Kidney (tissue), 13 donors: ENCODE measurements at regions not wholly inside any gene's neighbourhood (a gene's known extent, or its start where the extent isn't known, plus 50 kb on each side); places are given as distances from the start of the nearest gene placed in this dataset.

Source experiments
- DNase-seq, 5 donors: peaks; one replicate each; pipeline ENCODE4 v3.0.0-alpha.2; 2013 to 2020
- FAIRE-seq: peaks from 2 replicates; lab custom pipeline; 2012; peaks lifted over from hg19 to GRCh38; lab: Jason Lieb, UNC
- H3K27ac ChIP-seq, 2 donors: one replicate each; pipeline ENCODE4 v1.7.0; 2013; ENCODE audit warnings: low read depth in 2 of 2, low read length in 2 of 2, inconsistent platforms in 1 of 2
- H3K27me3 ChIP-seq: one replicate; pipeline ENCODE4 v1.7.1; 2013; ENCODE audit warnings: low read length, inconsistent platforms; ENCODE audit not compliant: control insufficient read depth, insufficient read depth
- H3K36me3 ChIP-seq, 3 donors: one replicate each; pipeline versions ENCODE4 v1.7.0 to v1.7.1; 2013; ENCODE audit warnings: low read length in 3 of 3, control low read depth in 1 of 3, inconsistent platforms in 1 of 3; ENCODE audit not compliant: insufficient read depth in 3 of 3, control insufficient read depth in 2 of 3
- H3K4me1 ChIP-seq, 3 donors: one replicate each; pipeline versions ENCODE4 v1.7.0 to v1.7.1; 2013; ENCODE audit warnings: low read length in 3 of 3, inconsistent platforms in 1 of 3, low read depth in 1 of 3; ENCODE audit not compliant: control insufficient read depth in 2 of 3, insufficient read depth in 2 of 3
- H3K4me3 ChIP-seq, 3 donors: one replicate each; pipeline versions ENCODE4 v1.7.0 to v1.8.1; 2013; ENCODE audit warnings: low read length in 3 of 3, control low read depth in 1 of 3, inconsistent platforms in 1 of 3
- H3K9ac ChIP-seq, 3 donors: one replicate each; pipeline versions ENCODE4 v1.7.0 to v1.7.1; 2013; ENCODE audit warnings: low read length in 3 of 3, control low read depth in 1 of 3, inconsistent platforms in 1 of 3
- H3K9me3 ChIP-seq, 3 donors: one replicate each; pipeline versions ENCODE4 v1.7.0 to v1.7.1; 2013; ENCODE audit warnings: low read length in 3 of 3, control low read depth in 1 of 3, inconsistent platforms in 1 of 3; ENCODE audit not compliant: control insufficient read depth in 2 of 3, insufficient read depth in 1 of 3
- CTCF ChIP-seq: IDR thresholded peaks from 3 replicates; pipeline ENCODE4 v1.5.1; 2012; ENCODE audit warnings: mild to moderate bottlenecking, moderate library complexity, borderline replicate concordance; ENCODE audit not compliant: insufficient read depth; ENCODE audit errors: extremely low read depth
- intact Hi-C: fragments of 100-400 bp; cut with DNase I; formaldehyde crosslinking; loops from one replicate; pipeline ENCODE4 v1.11.1; 2022
- donor health status: control.
- donor health status: control.
- donor health status: control.
- donor health status: control.
- donor health status: control.
- donor health status: DM: yes; HTN: yes; CAD: no.
- donor health status: Normal renal cell carcinoma (clear cell type).

DNA sequence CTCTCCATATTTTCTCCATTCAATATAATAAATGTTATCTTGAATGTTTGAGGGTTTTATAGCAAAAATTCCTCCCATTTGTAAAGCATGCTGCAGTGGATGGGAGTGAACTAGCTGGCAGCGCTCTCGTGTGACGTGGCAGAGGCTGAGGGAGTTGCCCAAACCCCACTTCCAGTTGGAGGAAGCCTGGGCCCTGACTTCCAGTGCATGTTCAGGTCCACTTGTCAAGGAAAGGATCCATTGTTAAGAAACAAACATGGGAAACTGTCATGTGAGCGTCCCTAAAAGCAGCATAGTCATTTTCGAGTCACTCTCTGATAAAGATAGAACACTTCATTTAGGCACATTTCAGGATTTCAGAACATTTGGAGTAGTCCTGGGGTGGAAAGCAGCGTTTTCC lies 116.6 kb downstream of the SLC25A47 start:
- peaks cover 0 to 15% (median 5%) of the 10 kb centered on the region in 3 donors for H3K4me1 ChIP-seq
- DNase-seq (peak in 1 of 5 donors; percentile 26), FAIRE-seq (no peak)
- no peaks in the 10 kb centered on the region for H3K9me3 ChIP-seq
- no peak for TF ChIP-seq CTCF
- H3K27me3 ChIP-seq, result no peaks in the 10 kb centered on the region
- H3K4me3 ChIP-seq, result no peak overlapping the region
- intact Hi-C loops, result no loop called here
- no peaks in the 10 kb centered on the region for H3K36me3 ChIP-seq
- H3K9ac ChIP-seq, result no peak overlapping the region
- peak overlapping the region; percentile 10 to 42 for H3K27ac ChIP-seq

GRCh38 chr14:100440207-100440631 lies 117.1 kb downstream of the SLC25A47 start:
- peaks cover 0 to 15% (median 5%) of the 10 kb centered on the region in 3 donors for H3K4me1 ChIP-seq
- H3K9me3 ChIP-seq, result no peaks in the 10 kb centered on the region
- H3K9ac ChIP-seq, result peak overlapping the region in 1 of 3 donors; percentile 37
- intact Hi-C loops, result no loop called here
- DNase-seq (peak; percentile 78 to 90 (median 84)), FAIRE-seq (no peak)
- H3K4me3 ChIP-seq, result no peak overlapping the region
- H3K36me3 ChIP-seq, result no peaks in the 10 kb centered on the region
- peak overlapping the region; percentile 10 to 42 for H3K27ac ChIP-seq
- peak; percentile 68 for TF ChIP-seq CTCF
- no peaks in the 10 kb centered on the region for H3K27me3 ChIP-seq

- H3K9me3 ChIP-seq, result no peaks in the 10 kb centered on the region
- H3K9ac ChIP-seq, result no peak overlapping the region
- H3K36me3 ChIP-seq, result no peaks in the 10 kb centered on the region
- H3K27me3 ChIP-seq, result no peaks in the 10 kb centered on the region
- intact Hi-C loops, result no loop called here
- peaks cover 0 to 11% (median 5%) of the 10 kb centered on the region in 3 donors for H3K4me1 ChIP-seq
- H3K4me3 ChIP-seq, result no peak overlapping the region
- FAIRE-seq (no peak), DNase-seq (peak in 1 of 5 donors; percentile 9)
- TF ChIP-seq CTCF, result no peak
- peak overlapping the region in 1 of 2 donors; percentile 65 for H3K27ac ChIP-seq
These were observed 117.6 kb downstream of the SLC25A47 start for GRCh38 chr14:100440758-100441203.
